ENCODE measurements at regions not wholly inside any gene's neighbourhood (a gene's known extent, or its start where the extent isn't known, plus 50 kb on each side); places are given as distances from the start of the nearest gene placed in this dataset.

DNA sequence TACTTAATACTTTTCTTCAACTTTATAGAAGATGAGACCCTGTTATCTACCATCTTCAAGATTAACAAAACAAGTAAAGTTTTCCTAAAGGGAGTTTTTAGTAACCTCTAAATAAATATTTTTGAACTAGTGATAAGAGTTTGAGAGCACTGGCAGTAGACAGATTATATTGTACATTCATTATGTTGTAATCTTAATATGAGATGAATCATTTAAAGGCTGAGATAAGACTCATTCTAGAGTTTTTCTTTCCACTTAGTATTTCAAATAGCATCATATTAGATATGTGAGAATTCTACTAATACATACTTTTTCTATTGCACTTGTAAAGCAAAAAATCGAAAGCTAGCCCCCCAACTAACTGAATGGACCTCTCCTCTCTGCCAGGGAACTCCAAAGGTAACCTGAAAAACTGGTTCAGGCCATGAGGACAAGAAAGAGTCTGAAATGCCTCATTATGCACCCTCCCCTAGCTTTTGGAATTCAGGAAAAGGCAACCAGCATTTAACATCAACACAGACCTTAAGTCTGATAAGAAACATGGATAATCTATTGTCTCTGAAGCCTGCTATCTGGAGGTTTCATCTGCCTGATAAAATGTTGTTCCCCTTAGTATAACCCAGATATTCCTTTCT is 875.4 kb upstream of the SLC10A2 start:
- ChIA-PET POLR2A (ENCODE audit: unreplicated experiment) (no interaction called here), CTCF (no interaction called here)
- no peak overlapping the region for H2AFZ ChIP-seq (replicated peaks; ENCODE audit: low read length, poor library complexity)
- no peaks in the 10 kb centered on the region for H4K20me1 ChIP-seq (ENCODE audit: insufficient read depth, low read length)
- H4K5ac ChIP-seq (ENCODE audit: low read depth, low read length), result no peak overlapping the region
- no peaks in the 10 kb centered on the region for H3K79me1 ChIP-seq (ENCODE audit: low read depth in 1 of 2, low read length in 2 of 2)
- in situ Hi-C loops (cut with MboI; ENCODE audit: low sequenced_read_pairs), result no loop called here
- H2BK5ac ChIP-seq (ENCODE audit: low read depth, low read length, poor library complexity, severe bottlenecking), result no peak overlapping the region
- no peak overlapping the region for H2BK15ac ChIP-seq (ENCODE audit: low read depth, low read length)
- TF ChIP-seq MAZ (IDR thresholded peaks at IDR 0.05; ENCODE audit: borderline replicate concordance, low read depth, low read length), result no peak
- TF ChIP-seq BHLHE40 (IDR thresholded peaks at IDR 0.05; ENCODE audit: low read depth, low read length), result no peak
- no peak for TF ChIP-seq SMC3 (IDR thresholded peaks at IDR 0.05; ENCODE audit: low read depth, low read length)
- no peak for TF ChIP-seq RFX5 (IDR thresholded peaks at IDR 0.05; ENCODE audit: low read depth, low read length)
- TF ChIP-seq FOS (IDR thresholded peaks at IDR 0.05; ENCODE audit: low read depth, low read length), result no peak
- TF ChIP-seq, protein P1, sequence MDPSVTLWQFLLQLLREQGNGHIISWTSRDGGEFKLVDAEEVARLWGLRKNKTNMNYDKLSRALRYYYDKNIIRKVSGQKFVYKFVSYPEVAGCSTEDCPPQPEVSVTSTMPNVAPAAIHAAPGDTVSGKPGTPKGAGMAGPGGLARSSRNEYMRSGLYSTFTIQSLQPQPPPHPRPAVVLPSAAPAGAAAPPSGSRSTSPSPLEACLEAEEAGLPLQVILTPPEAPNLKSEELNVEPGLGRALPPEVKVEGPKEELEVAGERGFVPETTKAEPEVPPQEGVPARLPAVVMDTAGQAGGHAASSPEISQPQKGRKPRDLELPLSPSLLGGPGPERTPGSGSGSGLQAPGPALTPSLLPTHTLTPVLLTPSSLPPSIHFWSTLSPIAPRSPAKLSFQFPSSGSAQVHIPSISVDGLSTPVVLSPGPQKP (IDR thresholded peaks at IDR 0.05; ENCODE audit: borderline replicate concordance, low read depth, low read length), result no peak
- TF ChIP-seq CHD1 (IDR thresholded peaks at IDR 0.05; ENCODE audit: low read depth, low read length), result no peak
- TF ChIP-seq CEBPB (IDR thresholded peaks at IDR 0.05; ENCODE audit: low read depth, low read length), result no peak
- no peak for TF ChIP-seq MAFK (IDR thresholded peaks at IDR 0.05; ENCODE audit: low read depth, low read length)
- TF ChIP-seq POLR2A (IDR thresholded peaks at IDR 0.05; ENCODE audit: low read depth, low read length), result no peak
- no peak for TF ChIP-seq MXI1 (IDR thresholded peaks at IDR 0.05; ENCODE audit: borderline replicate concordance, low read depth, low read length)
- TF ChIP-seq NFE2L2 (IDR thresholded peaks at IDR 0.05; ENCODE audit: low read depth, low read length), result no peak
- TF ChIP-seq, protein P2, sequence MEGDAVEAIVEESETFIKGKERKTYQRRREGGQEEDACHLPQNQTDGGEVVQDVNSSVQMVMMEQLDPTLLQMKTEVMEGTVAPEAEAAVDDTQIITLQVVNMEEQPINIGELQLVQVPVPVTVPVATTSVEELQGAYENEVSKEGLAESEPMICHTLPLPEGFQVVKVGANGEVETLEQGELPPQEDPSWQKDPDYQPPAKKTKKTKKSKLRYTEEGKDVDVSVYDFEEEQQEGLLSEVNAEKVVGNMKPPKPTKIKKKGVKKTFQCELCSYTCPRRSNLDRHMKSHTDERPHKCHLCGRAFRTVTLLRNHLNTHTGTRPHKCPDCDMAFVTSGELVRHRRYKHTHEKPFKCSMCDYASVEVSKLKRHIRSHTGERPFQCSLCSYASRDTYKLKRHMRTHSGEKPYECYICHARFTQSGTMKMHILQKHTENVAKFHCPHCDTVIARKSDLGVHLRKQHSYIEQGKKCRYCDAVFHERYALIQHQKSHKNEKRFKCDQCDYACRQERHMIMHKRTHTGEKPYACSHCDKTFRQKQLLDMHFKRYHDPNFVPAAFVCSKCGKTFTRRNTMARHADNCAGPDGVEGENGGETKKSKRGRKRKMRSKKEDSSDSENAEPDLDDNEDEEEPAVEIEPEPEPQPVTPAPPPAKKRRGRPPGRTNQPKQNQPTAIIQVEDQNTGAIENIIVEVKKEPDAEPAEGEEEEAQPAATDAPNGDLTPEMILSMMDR (conservative IDR thresholded peaks at IDR 0.05; ENCODE audit: low read depth, low read length), result no peak
- TF ChIP-seq RCOR1 (IDR thresholded peaks at IDR 0.05; ENCODE audit: insufficient replicate concordance, low read length), result no peak
- no peak overlapping the region for H3K27ac ChIP-seq (ENCODE audit: insufficient read depth, low read length)
- no peaks in the 10 kb centered on the region for H3K27me3 ChIP-seq (ENCODE audit: control insufficient read depth, insufficient read depth, low read length)
- H3K9me1 ChIP-seq (ENCODE audit: insufficient read depth, low read length), result no peaks in the 10 kb centered on the region
- no peak overlapping the region for H3K4me2 ChIP-seq (ENCODE audit: low read depth, low read length)
- no peak overlapping the region for H2BK120ac ChIP-seq (ENCODE audit: low read depth, low read length)
- BruUV-seq (replicated peaks), result no TSS peak
- H3K14ac ChIP-seq (replicated peaks; ENCODE audit: low read depth, low read length), result no peak overlapping the region
- ATAC-seq (ENCODE audit: low read depth) (0 out of 2 replicates have a peak, but pooled peaks have one; percentile 29), DNase-seq (no peak)
- no peak overlapping the region for H2AK5ac ChIP-seq (ENCODE audit: low read depth, low read length)
- WGBS, 2 experiments (ENCODE audit: extremely low coverage in 2 of 2, insufficient read length in 1 of 2), result no CpG with 5 or more reads among the region's 1 CpG
- no peak overlapping the region for H3K4me3 ChIP-seq (ENCODE audit: insufficient read depth, low read depth, low read length)
- no peak overlapping the region for H3K9ac ChIP-seq (ENCODE audit: low read depth, low read length)
- dilution Hi-C loops (cut with HindIII; ENCODE audit: low sequenced_read_pairs, unreplicated experiment), result no loop called here
- H3K9me3 ChIP-seq (ENCODE audit: control insufficient read depth, insufficient read depth, low read length), result peaks cover 7% of the 10 kb centered on the region
- no peak overlapping the region for H4K8ac ChIP-seq (ENCODE audit: low read depth in 2 of 2, low read length in 2 of 2)
- no peak overlapping the region for H3K4ac ChIP-seq (ENCODE audit: low read depth, low read length)
- no peak overlapping the region for H3K56ac ChIP-seq (ENCODE audit: extremely low read depth, insufficient read depth, low read length)
- no peak overlapping the region for H2AK9ac ChIP-seq (replicated peaks; ENCODE audit: low read depth, low read length, poor library complexity)
- H4K91ac ChIP-seq (ENCODE audit: insufficient read depth, low read depth, low read length), result no peak overlapping the region
- no peak overlapping the region for H3K18ac ChIP-seq (ENCODE audit: low read depth, low read length)
- no peak overlapping the region for H2BK20ac ChIP-seq (ENCODE audit: low read depth, low read length)
- H3K36me3 ChIP-seq (ENCODE audit: control insufficient read depth, insufficient read depth, low read length), result no peaks in the 10 kb centered on the region
- intact Hi-C loops (cut with micrococcal nuclease), result no loop called here
- H3K4me1 ChIP-seq (ENCODE audit: control insufficient read depth, insufficient read depth, low read length), result no peaks in the 10 kb centered on the region
- no peak overlapping the region for H3K23ac ChIP-seq (ENCODE audit: low read depth, low read length)

Measured in IMR-90 (cell line).